ENCODE measurements at regions not wholly inside any gene's neighbourhood (a gene's known extent, or its start where the extent isn't known, plus 50 kb on each side); places are given as distances from the start of the nearest gene placed in this dataset.

- H3K4me3 ChIP-seq = no peak overlapping the region
Measured at GRCh38 chr3:95407709-95408463, 1345.0 kb downstream of the NSUN3 start.

GRCh38 chr3:95408464-95408862 lies 1345.6 kb downstream of the NSUN3 start:
- H3K4me3 ChIP-seq = no peak overlapping the region
- no peaks in the 10 kb centered on the region for H3F3A ChIP-seq (ENCODE audit: low read depth)
- H3K36me3 Mint-ChIP-seq = no peaks in the 10 kb centered on the region
- no peak overlapping the region for H3K4me3 Mint-ChIP-seq
- no peak for DNase-seq (ENCODE audit: low spot score)
- H3K4me1 Mint-ChIP-seq = peaks cover 4% of the 10 kb centered on the region
- peak overlapping the region; percentile 82 for H2AFZ ChIP-seq (replicated peaks)
- H4K20me1 ChIP-seq (ENCODE audit: low read depth) = no peaks in the 10 kb centered on the region
- no peaks in the 10 kb centered on the region for H3K4me1 ChIP-seq
- H3K36me3 ChIP-seq = no peaks in the 10 kb centered on the region
- no peak overlapping the region for H3K27ac Mint-ChIP-seq
- no peaks in the 10 kb centered on the region for H3K27me3 ChIP-seq
- H3K4me2 ChIP-seq = no peak overlapping the region
- no peaks in the 10 kb centered on the region for H3K9me3 ChIP-seq (ENCODE audit: low read depth)
- TF ChIP-seq EZH2 (IDR thresholded peaks at IDR 0.05) (no peak), CTCF (IDR thresholded peaks at IDR 0.05) (no peak), EZH2phosphoT487 (IDR thresholded peaks at IDR 0.05) (no peak)
- H3K27me3 Mint-ChIP-seq (ENCODE audit: insufficient read depth, low read depth) = no peaks in the 10 kb centered on the region
- no peak overlapping the region for H3K9ac ChIP-seq
- H3K79me2 ChIP-seq (ENCODE audit: low read depth) = no peaks in the 10 kb centered on the region
- no peak overlapping the region for H3K27ac ChIP-seq
- no peaks in the 10 kb centered on the region for H3K9me3 Mint-ChIP-seq

More at GRCh38 chr3:95407709-95408463, 1345.0 kb downstream of the NSUN3 start:
- H3K27ac ChIP-seq = no peak overlapping the region
- Mint-ChIP-seq H3K36me3 (no peaks in the 10 kb centered on the region), H3K27ac (no peak overlapping the region), H3K4me1 (peaks cover 4% of the 10 kb centered on the region), H3K27me3 (ENCODE audit: insufficient read depth, low read depth) (no peaks in the 10 kb centered on the region), H3K9me3 (no peaks in the 10 kb centered on the region), H3K4me3 (no peak overlapping the region)
- H3K79me2 ChIP-seq (ENCODE audit: low read depth) = no peaks in the 10 kb centered on the region
- no peak overlapping the region for H2AFZ ChIP-seq (replicated peaks)
- no peaks in the 10 kb centered on the region for H4K20me1 ChIP-seq (ENCODE audit: low read depth)
- H3K27me3 ChIP-seq = no peaks in the 10 kb centered on the region
- H3K4me2 ChIP-seq = no peak overlapping the region
- H3F3A ChIP-seq (ENCODE audit: low read depth) = no peaks in the 10 kb centered on the region
- TF ChIP-seq CTCF (IDR thresholded peaks at IDR 0.05) = no peak
- TF ChIP-seq EZH2phosphoT487 (IDR thresholded peaks at IDR 0.05) = no peak
- no peak for TF ChIP-seq EZH2 (IDR thresholded peaks at IDR 0.05)
- H3K36me3 ChIP-seq = no peaks in the 10 kb centered on the region
- no peaks in the 10 kb centered on the region for H3K4me1 ChIP-seq
- no peak overlapping the region for H3K9ac ChIP-seq
- no peaks in the 10 kb centered on the region for H3K9me3 ChIP-seq (ENCODE audit: low read depth)
- DNase-seq (ENCODE audit: low spot score) = no peak

- peaks cover 2% of the 10 kb centered on the region for H3K27me3 Mint-ChIP-seq (ENCODE audit: insufficient read depth, low read depth)
- TF ChIP-seq CTCF (IDR thresholded peaks at IDR 0.05) = no peak
- TF ChIP-seq EZH2phosphoT487 (IDR thresholded peaks at IDR 0.05) = no peak
- Histone ChIP-seq H3K4me2 (no peak overlapping the region), H3K79me2 (ENCODE audit: low read depth) (no peaks in the 10 kb centered on the region), H2AFZ (replicated peaks) (no peak overlapping the region), H3K27ac (no peak overlapping the region), H3K4me3 (no peak overlapping the region), H3K4me1 (no peaks in the 10 kb centered on the region), H3K9me3 (ENCODE audit: low read depth) (no peaks in the 10 kb centered on the region), H3K27me3 (no peaks in the 10 kb centered on the region), H3F3A (ENCODE audit: low read depth) (no peaks in the 10 kb centered on the region), H4K20me1 (ENCODE audit: low read depth) (no peaks in the 10 kb centered on the region), H3K36me3 (no peaks in the 10 kb centered on the region), H3K9ac (no peak overlapping the region)
- H3K4me1 Mint-ChIP-seq = no peaks in the 10 kb centered on the region
- H3K27ac Mint-ChIP-seq = peak overlapping the region; percentile 72
- peaks cover 7% of the 10 kb centered on the region for H3K9me3 Mint-ChIP-seq
- DNase-seq (ENCODE audit: low spot score) = no peak
- no peaks in the 10 kb centered on the region for H3K36me3 Mint-ChIP-seq
- no peak overlapping the region for H3K4me3 Mint-ChIP-seq
Measured at GRCh38 chr3:95418251-95418650, 1355.4 kb downstream of the NSUN3 start.

All from neural progenitor cell (in vitro differentiated cells).